CD14-positive monocyte (primary cell): ENCODE measurements at regions not wholly inside any gene's neighbourhood (a gene's known extent, or its start where the extent isn't known, plus 50 kb on each side); places are given as distances from the start of the nearest gene placed in this dataset.
"Not testable (repeated sequence)": the region's sequence is repeated elsewhere in the genome, so short reads cannot be mapped to it uniquely, and the experiment has no call there.

Experiments
- DNase-seq, 3 donors: peaks; one replicate each; pipeline ENCODE4 v3.0.0-alpha.2; 2011 to 2022
- H2AFZ ChIP-seq: 2 replicates; pipeline ENCODE4 v1.6.0; 2012; ENCODE audit warnings: mild to moderate bottlenecking, low read depth, low read length, inconsistent platforms; ENCODE audit not compliant: insufficient read depth, poor library complexity, severe bottlenecking
- H3K27ac ChIP-seq, 2 donors: 1 replicate in 1 of 2; 2 replicates in 1 of 2; pipeline ENCODE4 v1.5.1; 2012 to 2013; ENCODE audit warnings: low read length in 2 of 2, control low read depth in 1 of 2, inconsistent platforms in 1 of 2, low read depth in 1 of 2, mild to moderate bottlenecking in 1 of 2
- H3K27me3 ChIP-seq, 2 donors: one replicate each; pipeline versions ENCODE4 v1.6.0 to v1.6.1; 2011 to 2013; ENCODE audit warnings: low read length in 2 of 2; ENCODE audit not compliant: control insufficient read depth in 2 of 2, insufficient read depth in 2 of 2
- H3K36me3 ChIP-seq, 2 donors: replicated peaks in 1 of 2; 1 replicate in 1 of 2; 2 replicates in 1 of 2; pipeline versions ENCODE4 v1.5.1 to v1.6.1; 2012 to 2013; ENCODE audit warnings: low read length in 2 of 2, control low read depth in 1 of 2, inconsistent platforms in 1 of 2, mild to moderate bottlenecking in 1 of 2; ENCODE audit not compliant: insufficient read depth in 2 of 2, control insufficient read depth in 1 of 2
- H3K4me1 ChIP-seq, 2 donors: 1 replicate in 1 of 2; 2 replicates in 1 of 2; pipeline versions ENCODE4 v1.5.1 to v1.6.1; 2012 to 2013; ENCODE audit warnings: low read length in 2 of 2, control low read depth in 1 of 2, inconsistent platforms in 1 of 2, mild to moderate bottlenecking in 1 of 2, moderate library complexity in 1 of 2; ENCODE audit not compliant: insufficient read depth in 2 of 2, control insufficient read depth in 1 of 2
- H3K4me2 ChIP-seq: replicated peaks from 2 replicates; pipeline ENCODE3; 2012; ENCODE audit warnings: low read length, moderate library complexity, mild to moderate bottlenecking; ENCODE audit not compliant: poor library complexity, severe bottlenecking; ENCODE audit errors: extremely low read depth
- H3K4me3 ChIP-seq, 3 experiments: fragments of 200-600 bp in 1 of 3; sonication (generic) in 1 of 3; replicated peaks in 1 of 3; 1 replicate in 2 of 3; 2 replicates in 1 of 3; pipeline ENCODE4 v1.5.1; 2011 to 2013; ENCODE audit warnings: low read length in 3 of 3, mild to moderate bottlenecking in 3 of 3, control low read depth in 2 of 3, low read depth in 2 of 3, inconsistent platforms in 1 of 3, moderate library complexity in 1 of 3
- H3K79me2 ChIP-seq: 2 replicates; pipeline ENCODE4 v1.6.0; 2012; ENCODE audit warnings: mild to moderate bottlenecking, control low read depth, inconsistent platforms, low read length, moderate library complexity; ENCODE audit not compliant: insufficient read depth
- H3K9ac ChIP-seq: 2 replicates; pipeline ENCODE4 v1.6.0; 2017; ENCODE audit warnings: low read length, mild to moderate bottlenecking; ENCODE audit not compliant: insufficient read depth, poor library complexity, severe bottlenecking
- H3K9me3 ChIP-seq, 2 donors: replicated peaks in 1 of 2; 1 replicate in 1 of 2; 2 replicates in 1 of 2; pipeline versions ENCODE4 v1.5.1 to v1.6.1; 2012 to 2013; ENCODE audit warnings: low read length in 2 of 2, control low read depth in 1 of 2; ENCODE audit not compliant: control insufficient read depth in 1 of 2, insufficient read depth in 1 of 2
- H4K20me1 ChIP-seq: 2 replicates; pipeline ENCODE4 v1.6.0; 2012; ENCODE audit warnings: mild to moderate bottlenecking, low read length, control low read depth, moderate library complexity; ENCODE audit not compliant: insufficient read depth
- H3K27ac Mint-ChIP-seq, 7 donors: one replicate each; pipeline ENCODE4 v1.8.0; 2020; ENCODE audit warnings: mild to moderate bottlenecking in 7 of 7, mixed read lengths in 7 of 7, moderate library complexity in 6 of 7, inconsistent platforms in 2 of 7
- H3K27me3 Mint-ChIP-seq, 3 donors: one replicate each; pipeline ENCODE4 v1.8.0; 2021 to 2022; ENCODE audit warnings: low read depth in 3 of 3, mild to moderate bottlenecking in 3 of 3, mixed read lengths in 3 of 3, moderate library complexity in 3 of 3, inconsistent platforms in 1 of 3
- H3K36me3 Mint-ChIP-seq, 2 donors: one replicate each; pipeline ENCODE4 v1.8.0; 2020; ENCODE audit warnings: mixed read lengths in 2 of 2, inconsistent platforms in 1 of 2, mild to moderate bottlenecking in 1 of 2
- H3K4me1 Mint-ChIP-seq: one replicate; pipeline ENCODE4 v1.8.0; 2020; ENCODE audit warnings: mild to moderate bottlenecking, mixed read lengths
- H3K4me3 Mint-ChIP-seq, 2 donors: one replicate each; pipeline ENCODE4 v1.8.0; 2020; ENCODE audit warnings: mild to moderate bottlenecking in 2 of 2, mixed read lengths in 2 of 2, moderate library complexity in 1 of 2
- H3K9me3 Mint-ChIP-seq, 7 donors: one replicate each; pipeline ENCODE4 v1.8.0; 2020 to 2022; ENCODE audit warnings: mixed read lengths in 7 of 7, mild to moderate bottlenecking in 6 of 7, moderate library complexity in 6 of 7, inconsistent platforms in 2 of 7
- CTCF ChIP-seq: fragments of 200-600 bp; IDR thresholded peaks from one replicate; pipeline ENCODE4 v1.8.0; 2022; ENCODE audit warnings: antibody characterized with exemption, mild to moderate bottlenecking
- WGBS: methylation state at CpG from one replicate; pipeline ENCODE4 v1.1.5; 2013; ENCODE audit warnings: missing lambda C conversion rate; ENCODE audit not compliant: insufficient coverage; 5-methylcytosine and 5-hydroxymethylcytosine counted together
- intact Hi-C, 2 donors: fragments of 100-400 bp; cut with micrococcal nuclease; formaldehyde crosslinking; loops; one replicate each; pipeline versions ENCODE4 v1.15.0 to v1.15.1; 2023

DNA sequence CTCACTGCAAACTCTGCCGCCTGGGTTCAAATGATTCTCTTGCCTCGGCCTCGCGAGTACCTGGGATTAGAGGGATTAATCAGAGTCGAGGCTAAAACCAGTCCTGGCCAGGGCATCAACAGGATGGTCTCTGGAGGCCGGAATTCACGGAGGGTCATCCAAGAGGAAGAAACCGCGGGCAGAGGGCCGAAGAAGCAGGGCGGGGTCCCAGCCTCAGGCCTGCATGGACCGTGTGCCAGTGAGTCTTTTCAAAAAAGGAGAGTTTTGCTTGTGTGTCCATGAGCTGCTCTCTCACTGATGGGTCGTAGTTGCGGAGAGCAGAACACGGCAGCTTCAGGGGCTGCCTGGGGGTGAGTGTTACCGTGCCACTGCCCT, 295.1 kb upstream of the ZNF337 start:
- no peak for TF ChIP-seq CTCF
- intact Hi-C loops: no loop called here
- Histone ChIP-seq H3K79me2 (no peaks in the 10 kb centered on the region), H4K20me1 (no peaks in the 10 kb centered on the region), H3K9ac (no peak overlapping the region), H3K4me3 (no peak overlapping the region), H3K4me1 (no peaks in the 10 kb centered on the region), H3K27ac (no peak overlapping the region), H3K4me2 (no peak overlapping the region), H2AFZ (no peak overlapping the region), H3K36me3 (no peaks in the 10 kb centered on the region), H3K9me3 (no peaks in the 10 kb centered on the region), H3K27me3 (no peaks in the 10 kb centered on the region)
- Mint-ChIP-seq H3K36me3 (no peaks in the 10 kb centered on the region), H3K9me3 (peaks cover 0 to 18% (median 7%) of the 10 kb centered on the region in 7 donors), H3K4me3 (no peak overlapping the region), H3K27ac (no peak overlapping the region), H3K27me3 (peaks cover 5 to 11% (median 8%) of the 10 kb centered on the region in 3 donors), H3K4me1 (peaks cover 8% of the 10 kb centered on the region)
- 92% methylated on average over 12 of the region's 16 CpGs for WGBS
- DNase-seq: no peak

DNA sequence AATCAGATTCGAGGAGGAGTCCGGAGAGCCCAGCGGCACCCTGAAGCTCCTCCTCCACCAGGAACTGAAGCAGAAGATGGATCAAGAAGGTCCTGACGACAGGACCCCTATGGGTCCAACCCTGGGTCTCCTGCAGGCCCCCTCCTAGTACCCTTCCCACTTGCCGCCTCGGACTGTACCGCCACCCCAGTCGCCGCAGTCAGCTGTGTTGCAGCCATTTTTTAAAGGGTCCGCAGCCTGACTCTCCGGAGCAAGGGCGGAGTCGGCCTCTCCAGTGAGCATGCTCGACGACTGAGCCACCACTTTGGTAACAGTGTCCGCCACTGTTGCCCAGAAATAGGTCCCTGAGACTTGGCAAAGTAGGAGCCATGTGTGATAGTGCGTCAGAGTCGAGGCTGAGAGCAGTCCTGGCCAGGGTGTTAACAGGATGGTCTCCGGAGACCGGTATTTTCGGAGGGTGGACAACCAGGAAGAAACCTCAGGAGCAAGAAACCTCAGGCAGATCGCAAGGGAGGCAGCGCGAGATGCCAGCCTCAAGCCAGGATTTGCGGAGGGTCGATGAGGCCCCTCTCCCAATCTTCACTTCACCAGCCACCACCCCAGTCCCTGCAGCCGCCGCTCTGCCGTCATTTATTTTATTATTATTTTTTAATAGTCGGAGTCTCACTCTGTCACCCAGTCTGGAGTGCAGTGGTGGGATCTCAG, 294.6 kb upstream of the ZNF337 start:
- H3K27ac ChIP-seq: no peak overlapping the region
- no peak overlapping the region for H3K9ac ChIP-seq
- no peak overlapping the region for H3K4me3 ChIP-seq
- H3K4me2 ChIP-seq: no peak overlapping the region
- no peaks in the 10 kb centered on the region for H3K79me2 ChIP-seq
- no peaks in the 10 kb centered on the region for H4K20me1 ChIP-seq
- no peak for DNase-seq
- H3K36me3 ChIP-seq: no peaks in the 10 kb centered on the region
- H3K9me3 Mint-ChIP-seq: peaks cover 0 to 20% (median 7%) of the 10 kb centered on the region in 7 donors
- peaks cover 8% of the 10 kb centered on the region for H3K4me1 Mint-ChIP-seq
- H3K4me3 Mint-ChIP-seq: no peak overlapping the region
- H3K9me3 ChIP-seq: no peaks in the 10 kb centered on the region
- no peaks in the 10 kb centered on the region for H3K36me3 Mint-ChIP-seq
- no peak overlapping the region for H3K27ac Mint-ChIP-seq
- H3K4me1 ChIP-seq: no peaks in the 10 kb centered on the region
- no peak overlapping the region for H2AFZ ChIP-seq
- no peaks in the 10 kb centered on the region for H3K27me3 ChIP-seq
- WGBS: 98% methylated on average over 24 of the region's 30 CpGs
- no peak for TF ChIP-seq CTCF
- H3K27me3 Mint-ChIP-seq: peaks cover 5 to 11% (median 8%) of the 10 kb centered on the region in 3 donors
- intact Hi-C loops: no loop called here

- WGBS: 100% methylated on average over 11 of the region's 11 CpGs
- Mint-ChIP-seq H3K9me3 (peaks cover 0 to 24% (median 8%) of the 10 kb centered on the region in 7 donors), H3K27me3 (peaks cover 6 to 11% (median 8%) of the 10 kb centered on the region in 3 donors)
- H3K36me3 Mint-ChIP-seq, H3K79me2 ChIP-seq, H3K9ac ChIP-seq, H3K27me3 ChIP-seq, H4K20me1 ChIP-seq, H3K4me1 Mint-ChIP-seq, H3K9me3 ChIP-seq, intact Hi-C loops, H3K4me3 ChIP-seq, H3K4me1 ChIP-seq, H3K27ac Mint-ChIP-seq, DNase-seq, H2AFZ ChIP-seq, H3K4me3 Mint-ChIP-seq, H3K27ac ChIP-seq, H3K36me3 ChIP-seq, H3K4me2 ChIP-seq: not testable (repeated sequence)
Measured at GRCh38 chr20:25989686-25990085, 293.0 kb upstream of the ZNF337 start.
